Loucy (cell line): ENCODE measurements at regions not wholly inside any gene's neighbourhood (a gene's known extent, or its start where the extent isn't known, plus 50 kb on each side); places are given as distances from the start of the nearest gene placed in this dataset.
A peak's percentile ranks its signal among the peaks of the same experiment; 100 is the strongest.

Experiments
- H2AFZ ChIP-seq: fragments of 200-600 bp; sonication (generic); 2 replicates; pipeline ENCODE4 v1.6.0; 2016; ENCODE audit warnings: antibody characterized with exemption, mild to moderate bottlenecking, low read length, moderate library complexity
- H3F3A ChIP-seq: fragments of 200-600 bp; 2 replicates; pipeline ENCODE4 v1.6.0; 2016; ENCODE audit warnings: antibody characterized with exemption, low read depth, mild to moderate bottlenecking
- H3K27me3 ChIP-seq: fragments of 200-600 bp; sonication (generic); 2 replicates; pipeline ENCODE4 v1.6.1; 2014; ENCODE audit warnings: low read length, mild to moderate bottlenecking; ENCODE audit not compliant: insufficient read depth, poor library complexity, severe bottlenecking
- H3K36me3 ChIP-seq: fragments of 200-600 bp; sonication (generic); 2 replicates; pipeline ENCODE4 v1.6.1; 2016; ENCODE audit warnings: low read length; ENCODE audit not compliant: insufficient read depth
- H3K4me1 ChIP-seq: fragments of 200-600 bp; sonication (generic); 2 replicates; pipeline ENCODE4 v1.5.1; 2014; ENCODE audit warnings: low read length, mild to moderate bottlenecking; ENCODE audit not compliant: insufficient read depth, poor library complexity, severe bottlenecking
- H3K4me2 ChIP-seq: fragments of 200-600 bp; sonication (generic); 2 replicates; pipeline ENCODE4 v1.6.0; 2014; ENCODE audit warnings: antibody characterized with exemption, low read length, low read depth, mild to moderate bottlenecking; ENCODE audit not compliant: poor library complexity, severe bottlenecking
- H3K4me3 ChIP-seq: fragments of 200-600 bp; sonication (generic); 2 replicates; pipeline ENCODE4 v1.5.1; 2014; ENCODE audit warnings: low read length, mild to moderate bottlenecking, mixed read lengths; ENCODE audit not compliant: poor library complexity, severe bottlenecking
- H3K79me2 ChIP-seq: fragments of 200-600 bp; sonication (generic); 2 replicates; pipeline ENCODE4 v1.6.1; 2014; ENCODE audit warnings: low read length; ENCODE audit not compliant: insufficient read depth
- H3K9ac ChIP-seq: fragments of 200-600 bp; sonication (generic); 2 replicates; pipeline ENCODE4 v1.6.0; 2014; ENCODE audit warnings: mild to moderate bottlenecking, low read depth, low read length, moderate library complexity; ENCODE audit not compliant: poor library complexity, severe bottlenecking
- H3K9me2 ChIP-seq: fragments of 200-600 bp; sonication (generic); replicated peaks from 2 replicates; pipeline ENCODE4 v1.6.1; 2016; ENCODE audit warnings: low read depth, low read length, mixed read lengths
- H3K9me3 ChIP-seq: fragments of 200-600 bp; sonication (generic); 2 replicates; pipeline ENCODE4 v1.6.1; 2014; ENCODE audit warnings: mild to moderate bottlenecking, antibody characterized with exemption, low read length, low read depth; ENCODE audit not compliant: insufficient read depth
- H4K20me1 ChIP-seq: fragments of 200-600 bp; sonication (generic); 2 replicates; pipeline ENCODE4 v1.6.0; 2014; ENCODE audit warnings: antibody characterized with exemption, low read length, mild to moderate bottlenecking; ENCODE audit not compliant: insufficient read depth, poor library complexity, severe bottlenecking
- CTCF ChIP-seq: fragments of 200-600 bp; sonication (generic); conservative IDR thresholded peaks from 2 replicates; pipeline ENCODE4 v1.5.1; 2014; ENCODE audit warnings: mild to moderate bottlenecking, antibody characterized with exemption, low read length
- EZH2phosphoT487 ChIP-seq: fragments of 200-600 bp; IDR thresholded peaks from 2 replicates; pipeline ENCODE4 v1.6.1; 2018; ENCODE audit warnings: antibody characterized with exemption, mild to moderate bottlenecking, moderate library complexity, borderline replicate concordance

- Histone ChIP-seq H3K9ac (no peak overlapping the region), H3K4me3 (no peak overlapping the region), H3K9me2 (no peaks in the 10 kb centered on the region), H2AFZ (no peak overlapping the region), H3F3A (no peaks in the 10 kb centered on the region), H3K79me2 (no peaks in the 10 kb centered on the region), H3K36me3 (no peaks in the 10 kb centered on the region), H3K27me3 (no peaks in the 10 kb centered on the region), H3K4me1 (peaks cover 1% of the 10 kb centered on the region), H4K20me1 (no peaks in the 10 kb centered on the region), H3K4me2 (no peak overlapping the region), H3K9me3 (no peaks in the 10 kb centered on the region)
- TF ChIP-seq CTCF = no peak
- no peak for TF ChIP-seq EZH2phosphoT487
These were observed 1184.2 kb downstream of the FLRT2 start for GRCh38 chr14:86714153-86714552.

- H3K27me3 ChIP-seq = no peaks in the 10 kb centered on the region
- H3K36me3 ChIP-seq = no peaks in the 10 kb centered on the region
- H3K4me3 ChIP-seq = no peak overlapping the region
- no peak overlapping the region for H3K4me2 ChIP-seq
- H3K4me1 ChIP-seq = peaks cover 15% of the 10 kb centered on the region
- H2AFZ ChIP-seq = no peak overlapping the region
- H3K9me3 ChIP-seq = no peaks in the 10 kb centered on the region
- no peaks in the 10 kb centered on the region for H3F3A ChIP-seq
- TF ChIP-seq EZH2phosphoT487 = no peak
- TF ChIP-seq CTCF = no peak
- no peak overlapping the region for H3K9ac ChIP-seq
- H3K79me2 ChIP-seq = no peaks in the 10 kb centered on the region
- no peaks in the 10 kb centered on the region for H4K20me1 ChIP-seq
- H3K9me2 ChIP-seq = no peaks in the 10 kb centered on the region
These were observed 1182.8 kb downstream of the FLRT2 start for GRCh38 chr14:86712727-86713126.

- H4K20me1 ChIP-seq = no peaks in the 10 kb centered on the region
- H3K4me1 ChIP-seq = peaks cover 20% of the 10 kb centered on the region
- H3K9ac ChIP-seq = no peak overlapping the region
- no peaks in the 10 kb centered on the region for H3K9me3 ChIP-seq
- no peak overlapping the region for H3K4me2 ChIP-seq
- no peaks in the 10 kb centered on the region; the same call in 1 of the 2 replicates for H3F3A ChIP-seq
- H3K9me2 ChIP-seq = no peaks in the 10 kb centered on the region
- TF ChIP-seq CTCF (no peak), EZH2phosphoT487 (no peak)
- H3K27me3 ChIP-seq = no peaks in the 10 kb centered on the region
- H3K79me2 ChIP-seq = no peaks in the 10 kb centered on the region
- no peak overlapping the region for H3K4me3 ChIP-seq
- 0 out of 2 replicates have a peak overlapping the region, but pooled peaks have one; percentile 29 for H2AFZ ChIP-seq
- no peaks in the 10 kb centered on the region for H3K36me3 ChIP-seq
These were observed 1182.2 kb downstream of the FLRT2 start for GRCh38 chr14:86712176-86712575.
